HEK293T (cell line): ENCODE measurements at regions not wholly inside any gene's neighbourhood (a gene's known extent, or its start where the extent isn't known, plus 50 kb on each side); places are given as distances from the start of the nearest gene placed in this dataset.
A peak's percentile ranks its signal among the peaks of the same experiment; 100 is the strongest.

Source experiments
- CTCF ChIA-PET: fragments of 350-600 bp; formaldehyde crosslinking; extraction: SDS; loops from one replicate; lab custom pipeline; 2021; ENCODE audit warnings: antibody characterized with exemption, inconsistent platforms; lab: Yijun Ruan, JAX
- POLR2A ChIA-PET: fragments of 350-600 bp; formaldehyde crosslinking; extraction: SDS; loops from one replicate; lab custom pipeline; 2020; ENCODE audit warnings: antibody characterized with exemption, inconsistent platforms; lab: Yijun Ruan, JAX
- DNase-seq: peaks from one replicate; pipeline ENCODE4 v3.0.0; 2012; ENCODE audit warnings: mixed read lengths; ENCODE audit errors: extremely low spot score
- ARNT ChIP-seq: fragments of 450-650 bp; IDR thresholded peaks from 2 replicates; pipeline ENCODE4 v1.6.1; 2017; ENCODE audit warnings: mild to moderate bottlenecking
- BHLHE40 ChIP-seq: fragments of 450-650 bp; IDR thresholded peaks from 2 replicates; pipeline ENCODE4 v1.6.1; 2016; ENCODE audit warnings: mild to moderate bottlenecking, moderate library complexity, borderline replicate concordance
- CTBP1 ChIP-seq: fragments of 450-650 bp; IDR thresholded peaks from 2 replicates; pipeline ENCODE4 v1.6.1; 2016; ENCODE audit warnings: borderline replicate concordance
- ELF4 ChIP-seq: fragments of 450-650 bp; IDR thresholded peaks from 2 replicates; pipeline ENCODE4 v1.6.1; 2017; ENCODE audit warnings: antibody characterized with exemption
- FOXA1 ChIP-seq: fragments of 450-650 bp; IDR thresholded peaks from 2 replicates; pipeline ENCODE4 v1.6.1; 2016; ENCODE audit warnings: mild to moderate bottlenecking
- FOXK2 ChIP-seq: fragments of 450-650 bp; IDR thresholded peaks from 2 replicates; pipeline ENCODE4 v1.6.1; 2016; ENCODE audit warnings: mild to moderate bottlenecking
- FOXM1 ChIP-seq: fragments of 450-650 bp; IDR thresholded peaks from 2 replicates; pipeline ENCODE4 v1.6.1; 2017; ENCODE audit warnings: mild to moderate bottlenecking, borderline replicate concordance
- HDGF ChIP-seq: fragments of 450-650 bp; IDR thresholded peaks from 2 replicates; pipeline ENCODE4 v1.6.1; 2017; ENCODE audit warnings: antibody characterized with exemption, borderline replicate concordance
- L3MBTL2 ChIP-seq: fragments of 450-650 bp; conservative IDR thresholded peaks from 2 replicates; pipeline ENCODE4 v1.6.1; 2016; ENCODE audit warnings: mild to moderate bottlenecking
- LEF1 ChIP-seq: fragments of 450-650 bp; IDR thresholded peaks from 2 replicates; pipeline ENCODE4 v1.6.1; 2017; ENCODE audit warnings: mild to moderate bottlenecking, borderline replicate concordance
- NFRKB ChIP-seq: fragments of 450-650 bp; IDR thresholded peaks from 2 replicates; pipeline ENCODE4 v1.6.1; 2016; ENCODE audit warnings: mild to moderate bottlenecking, moderate library complexity
- SP1 ChIP-seq: fragments of 450-650 bp; IDR thresholded peaks from 2 replicates; pipeline ENCODE4 v1.6.1; 2017
- SUZ12 ChIP-seq: fragments of 450-650 bp; IDR thresholded peaks from 2 replicates; pipeline ENCODE4 v1.6.1; 2016; ENCODE audit warnings: mild to moderate bottlenecking
- TARDBP ChIP-seq: fragments of 450-650 bp; IDR thresholded peaks from 2 replicates; pipeline ENCODE4 v1.6.1; 2016
- ZNF384 ChIP-seq: fragments of 450-650 bp; IDR thresholded peaks from 2 replicates; pipeline ENCODE4 v1.6.1; 2016
- TF ChIP-seq, protein P1 (sequence below): fragments of 450-650 bp; IDR thresholded peaks from 2 replicates; pipeline ENCODE4 v1.6.1; 2016

DNA sequence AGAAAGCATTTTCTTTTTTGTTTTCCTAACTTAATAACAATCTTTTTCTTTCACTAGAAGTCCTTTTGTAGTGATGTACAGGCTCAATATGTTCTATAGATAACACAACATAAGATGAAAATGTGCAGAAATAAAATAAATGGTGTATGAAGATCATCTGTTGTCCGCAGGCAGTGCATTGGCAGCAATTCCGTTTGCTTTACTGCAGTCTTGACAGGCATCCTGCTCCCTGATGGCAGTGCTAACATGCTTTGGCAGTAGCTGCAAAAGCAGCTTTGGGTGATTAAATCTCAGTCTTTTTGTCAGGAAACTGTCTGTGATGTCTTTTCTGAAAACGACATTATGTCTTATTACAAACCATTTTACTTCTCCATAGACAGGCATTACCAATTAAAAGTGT lies 131.4 kb downstream of the TRAM1L1 start:
- TF ChIP-seq FOXK2 (no peak), L3MBTL2 (no peak), LEF1 (no peak), ARNT (no peak), BHLHE40 (no peak), SUZ12 (no peak), FOXA1 (no peak), FOXM1 (no peak), ZNF384 (no peak), HDGF (no peak), SP1 (no peak), ELF4 (no peak), NFRKB (no peak), TARDBP (no peak), CTBP1 (no peak)
- TF ChIP-seq, protein P1, sequence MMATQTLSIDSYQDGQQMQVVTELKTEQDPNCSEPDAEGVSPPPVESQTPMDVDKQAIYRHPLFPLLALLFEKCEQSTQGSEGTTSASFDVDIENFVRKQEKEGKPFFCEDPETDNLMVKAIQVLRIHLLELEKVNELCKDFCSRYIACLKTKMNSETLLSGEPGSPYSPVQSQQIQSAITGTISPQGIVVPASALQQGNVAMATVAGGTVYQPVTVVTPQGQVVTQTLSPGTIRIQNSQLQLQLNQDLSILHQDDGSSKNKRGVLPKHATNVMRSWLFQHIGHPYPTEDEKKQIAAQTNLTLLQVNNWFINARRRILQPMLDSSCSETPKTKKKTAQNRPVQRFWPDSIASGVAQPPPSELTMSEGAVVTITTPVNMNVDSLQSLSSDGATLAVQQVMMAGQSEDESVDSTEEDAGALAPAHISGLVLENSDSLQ: no peak
- POLR2A ChIA-PET: no interaction called here
- CTCF ChIA-PET: no interaction called here
- no peak for DNase-seq

- ChIA-PET POLR2A (no interaction called here), CTCF (no interaction called here)
- no peak for DNase-seq
- no peak for TF ChIP-seq TARDBP
- no peak for TF ChIP-seq ARNT
- no peak for TF ChIP-seq FOXA1
- no peak for TF ChIP-seq FOXM1
- TF ChIP-seq BHLHE40: no peak
These were observed 132.7 kb downstream of the TRAM1L1 start for GRCh38 chr4:116952530-116953136.

- ChIA-PET POLR2A (no interaction called here), CTCF (no interaction called here)
- no peak for TF ChIP-seq SP1
- TF ChIP-seq BHLHE40: no peak
- TF ChIP-seq SUZ12: no peak
- no peak for TF ChIP-seq FOXK2
- TF ChIP-seq, protein P1: no peak
- no peak for TF ChIP-seq L3MBTL2
- TF ChIP-seq HDGF: no peak
- TF ChIP-seq CTBP1: no peak
- no peak for TF ChIP-seq ELF4
- no peak for TF ChIP-seq TARDBP
- no peak for TF ChIP-seq ARNT
- TF ChIP-seq FOXM1: no peak
- no peak for TF ChIP-seq FOXA1
- TF ChIP-seq ZNF384: no peak
- TF ChIP-seq NFRKB: no peak
- no peak for TF ChIP-seq LEF1
- no peak for DNase-seq
These were observed 135.5 kb downstream of the TRAM1L1 start for GRCh38 chr4:116949856-116950255.

DNA sequence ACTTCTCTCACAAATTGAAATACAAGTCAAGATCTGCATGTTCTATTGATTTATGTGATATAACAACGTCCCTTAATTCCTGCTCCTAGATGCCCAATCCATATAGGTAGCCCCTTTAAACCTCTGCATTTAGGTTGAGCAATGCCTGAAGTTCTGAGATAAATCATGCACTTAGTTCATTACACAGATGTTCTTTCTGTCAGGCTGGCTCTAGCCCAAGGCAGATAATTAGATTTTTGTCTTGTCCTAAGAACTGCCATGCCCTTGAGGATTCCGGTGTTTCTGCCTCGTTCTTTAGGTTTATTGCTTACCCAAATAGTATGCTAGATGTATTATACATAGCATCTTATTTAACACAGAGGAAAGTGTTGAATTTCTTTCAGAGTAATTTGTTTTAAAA lies 143.1 kb downstream of the TRAM1L1 start:
- ChIA-PET CTCF (no interaction called here), POLR2A (no interaction called here)
- no peak for DNase-seq
- TF ChIP-seq FOXM1 (no peak), SP1 (no peak), TARDBP (no peak), NFRKB (no peak), BHLHE40 (no peak), FOXA1 (no peak), CTBP1 (no peak), FOXK2 (no peak), ARNT (no peak), L3MBTL2 (no peak), LEF1 (no peak), ZNF384 (no peak), ELF4 (no peak)
- TF ChIP-seq, protein P1: no peak

DNA sequence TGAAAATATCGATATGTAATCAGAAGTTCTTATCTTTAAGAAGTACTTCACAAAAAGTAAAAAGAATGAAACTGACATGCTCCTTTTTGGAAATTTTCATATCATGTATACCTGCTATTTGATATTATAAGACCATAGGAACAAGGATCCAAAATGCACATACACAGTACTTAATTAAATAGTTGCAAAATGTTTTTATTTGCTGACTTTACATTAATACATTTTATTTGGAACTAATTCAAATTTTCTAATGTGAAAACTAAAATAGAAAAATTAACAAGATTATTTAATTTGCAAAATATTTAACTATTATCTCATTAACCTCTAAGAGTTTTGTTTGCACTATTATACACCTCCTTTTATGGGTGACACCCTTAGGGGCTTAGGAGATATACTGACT lies 155.0 kb downstream of the TRAM1L1 start:
- ChIA-PET CTCF (no interaction called here), POLR2A (no interaction called here)
- DNase-seq: no peak
- TF ChIP-seq L3MBTL2 (no peak), HDGF (no peak), FOXK2 (no peak), TARDBP (no peak), ZNF384 (no peak)

DNA sequence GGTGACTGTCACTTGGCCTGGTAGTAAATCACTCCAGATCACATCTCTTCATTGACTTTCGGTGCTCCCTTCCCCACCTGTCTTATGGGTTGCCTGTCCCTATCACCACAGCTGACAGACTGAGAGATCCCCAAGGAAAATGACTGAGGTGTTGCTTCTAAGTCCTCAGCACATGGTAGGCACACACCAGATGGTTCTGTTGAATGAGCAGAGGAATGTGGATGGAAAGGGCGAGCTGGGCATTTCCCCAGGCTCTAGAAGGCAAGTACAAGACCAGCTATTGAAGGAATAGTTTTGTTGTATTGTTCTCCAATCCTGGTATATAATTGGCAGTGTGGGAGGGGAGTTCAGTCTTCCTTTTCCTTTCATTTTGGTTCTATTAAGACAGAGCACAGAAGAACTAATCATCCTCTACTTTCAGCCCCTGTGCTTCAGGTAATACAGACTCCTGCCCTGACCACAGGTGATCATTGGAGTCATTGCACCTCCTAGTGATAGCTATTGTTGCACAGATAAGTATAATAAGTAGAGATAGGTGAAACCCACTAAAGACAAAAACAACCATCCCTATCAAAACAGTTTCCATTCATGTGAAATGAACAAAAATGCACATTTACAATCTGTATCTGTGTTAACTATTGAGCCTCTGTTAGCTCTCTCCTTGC lies 158.6 kb downstream of the TRAM1L1 start:
- CTCF ChIA-PET: no interaction called here
- no peak for DNase-seq
- TF ChIP-seq L3MBTL2: no peak
- no peak for TF ChIP-seq SUZ12
- TF ChIP-seq ZNF384: no peak
- TF ChIP-seq FOXK2: no peak
- POLR2A ChIA-PET: no interaction called here

DNA sequence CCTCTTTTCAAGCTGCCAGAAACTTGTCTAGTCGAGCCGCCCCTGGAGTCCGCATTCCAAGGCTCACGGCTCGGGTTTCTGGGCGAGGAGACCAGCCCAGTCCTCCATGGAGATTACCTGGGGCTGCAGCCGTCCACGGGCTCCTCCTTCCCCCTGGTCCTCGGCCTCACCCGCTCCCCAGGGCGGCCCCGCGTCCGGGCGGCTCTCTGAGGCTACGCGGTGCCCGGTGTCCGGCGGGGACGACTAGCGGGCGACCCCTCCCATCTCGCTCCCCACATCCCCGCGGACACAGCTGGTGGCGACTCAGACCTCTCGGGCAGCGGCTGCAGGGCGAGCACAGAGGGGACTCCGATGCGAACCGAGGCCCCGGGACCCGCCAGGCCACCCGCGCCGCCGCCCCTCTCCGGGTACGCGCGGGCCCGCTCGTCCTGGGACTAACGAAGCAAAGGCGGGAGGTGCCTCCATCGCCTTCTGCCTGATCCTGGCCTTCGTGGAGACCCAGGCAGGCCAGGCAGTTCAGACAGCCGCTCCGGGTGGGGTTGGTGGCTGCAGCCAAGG lies 159.4 kb downstream of the TRAM1L1 start:
- ChIA-PET POLR2A (no interaction called here), CTCF (no interaction called here)
- TF ChIP-seq ARNT (no peak), CTBP1 (no peak), HDGF (no peak), FOXM1 (no peak), NFRKB (no peak), LEF1 (no peak), FOXK2 (no peak), TARDBP (no peak), SUZ12 (no peak), BHLHE40 (no peak), FOXA1 (no peak), ZNF384 (no peak), SP1 (no peak), L3MBTL2 (no peak), ELF4 (no peak)
- TF ChIP-seq, protein P1: no peak
- peak; percentile 9 for DNase-seq
